HG02885 (cell line): ENCODE measurements at regions not wholly inside any gene's neighbourhood (a gene's known extent, or its start where the extent isn't known, plus 50 kb on each side); places are given as distances from the start of the nearest gene placed in this dataset.
"Not testable (repeated sequence)": the region's sequence is repeated elsewhere in the genome, so short reads cannot be mapped to it uniquely, and the experiment has no call there.

Experiments used
- ATAC-seq: cut with Tn5 transposase; IDR thresholded peaks from one replicate; pipeline ENCODE4 v1.9.1; 2021; ENCODE audit warnings: mild to moderate bottlenecking; ENCODE audit not compliant: unreplicated experiment, poor library complexity

DNA sequence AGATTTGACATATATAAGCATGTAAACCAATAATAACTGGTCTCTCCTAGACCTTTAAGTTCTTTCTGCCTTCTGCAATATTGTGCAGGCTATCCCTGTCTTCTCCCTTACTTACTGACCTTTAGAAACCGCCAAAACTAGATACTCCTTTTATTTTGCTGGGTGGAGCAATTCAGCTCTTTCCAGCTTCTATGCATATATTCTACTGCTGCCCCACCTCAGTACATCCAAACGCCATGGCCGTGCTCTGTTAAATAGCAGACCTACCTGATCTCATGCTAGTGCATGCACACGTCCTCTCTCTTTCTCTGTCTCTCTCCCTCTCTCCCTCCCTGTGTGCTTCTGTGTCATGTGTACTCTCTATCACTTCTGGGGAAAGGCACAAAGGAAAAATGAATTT, 76.7 kb upstream of the CAPRIN1 start:
- ATAC-seq, result no peak

DNA sequence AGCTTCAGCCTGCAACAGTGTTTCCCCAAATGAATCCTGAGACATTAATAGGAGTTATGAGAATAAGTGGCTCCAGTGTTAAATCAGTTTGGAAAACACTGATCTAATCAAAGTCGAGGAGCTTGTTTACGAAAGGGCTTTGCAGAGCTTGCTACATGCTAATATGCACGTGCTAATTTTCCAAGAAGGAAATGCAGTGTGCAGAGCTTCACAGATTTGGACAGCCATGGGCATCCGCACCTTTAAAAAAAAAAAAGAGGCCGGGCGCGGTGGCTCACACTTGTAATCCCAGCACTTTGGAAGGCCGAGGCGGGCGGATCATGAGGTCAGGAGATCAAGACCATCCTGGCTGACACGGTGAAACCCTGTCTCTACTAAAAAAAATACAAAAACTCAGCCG, 79.7 kb upstream of the LMO2 start:
- ATAC-seq, result not testable (repeated sequence)

DNA sequence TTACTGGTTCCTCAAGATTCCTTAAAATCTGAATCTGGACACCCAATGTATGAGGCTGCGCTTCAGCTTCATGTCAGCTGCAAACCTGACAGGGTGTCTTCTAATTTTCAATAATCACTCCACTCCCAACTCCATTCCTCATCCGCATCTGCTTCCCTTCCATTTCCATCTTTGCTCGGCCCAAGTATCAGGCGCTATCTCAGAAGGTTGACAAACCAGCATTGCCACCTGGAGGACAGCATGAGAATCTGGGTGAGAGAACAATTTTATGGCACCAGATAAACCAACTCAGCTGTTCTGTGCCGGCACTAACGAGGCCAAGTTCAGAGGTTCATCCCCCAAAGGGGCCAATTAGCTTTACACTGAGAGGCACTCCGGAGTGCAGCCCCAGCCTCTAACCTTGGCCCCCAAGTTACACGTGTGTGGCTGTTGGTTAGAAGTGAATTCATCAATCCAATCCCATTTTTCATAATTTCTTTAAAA, 79.1 kb upstream of the LMO2 start:
- ATAC-seq, result peak; percentile 64

DNA sequence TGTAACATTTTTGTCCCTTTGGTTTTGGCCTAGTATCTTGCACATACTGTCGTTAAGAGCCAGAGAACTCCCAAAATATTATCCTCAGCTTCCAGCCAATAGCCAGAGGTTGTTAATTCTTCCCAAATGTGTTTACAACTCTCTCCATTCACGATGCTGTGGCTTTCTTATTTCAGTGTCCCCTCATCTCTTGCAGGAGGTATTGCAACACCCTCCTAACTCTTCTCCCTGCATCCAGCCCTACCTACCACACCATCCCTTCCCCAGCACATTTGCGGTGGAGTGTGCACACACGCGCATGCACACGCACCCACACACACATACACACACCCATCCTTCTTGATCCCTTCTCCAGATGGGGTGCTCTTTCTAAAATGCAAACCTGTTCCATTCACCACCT, 75.6 kb upstream of the LMO2 start:
- ATAC-seq, result no peak

DNA sequence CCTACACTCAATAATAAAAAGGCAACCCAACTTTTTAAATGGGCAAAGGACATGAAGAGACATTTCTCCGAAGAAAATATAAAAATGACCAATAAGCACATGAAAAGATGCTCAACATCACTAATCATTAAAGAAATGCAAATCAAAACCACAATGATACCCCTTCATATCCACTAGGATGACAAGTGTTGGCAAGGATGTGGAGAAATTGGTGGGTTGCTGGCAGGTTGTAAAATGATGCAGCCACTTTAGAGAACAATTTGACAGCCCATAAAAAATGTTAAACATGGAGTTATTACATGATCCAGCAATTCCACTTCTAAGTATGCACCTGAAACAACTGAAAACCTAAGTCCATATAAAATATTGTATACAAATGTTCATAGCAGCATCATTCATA, 73.2 kb upstream of the LMO2 start:
- no peak for ATAC-seq

DNA sequence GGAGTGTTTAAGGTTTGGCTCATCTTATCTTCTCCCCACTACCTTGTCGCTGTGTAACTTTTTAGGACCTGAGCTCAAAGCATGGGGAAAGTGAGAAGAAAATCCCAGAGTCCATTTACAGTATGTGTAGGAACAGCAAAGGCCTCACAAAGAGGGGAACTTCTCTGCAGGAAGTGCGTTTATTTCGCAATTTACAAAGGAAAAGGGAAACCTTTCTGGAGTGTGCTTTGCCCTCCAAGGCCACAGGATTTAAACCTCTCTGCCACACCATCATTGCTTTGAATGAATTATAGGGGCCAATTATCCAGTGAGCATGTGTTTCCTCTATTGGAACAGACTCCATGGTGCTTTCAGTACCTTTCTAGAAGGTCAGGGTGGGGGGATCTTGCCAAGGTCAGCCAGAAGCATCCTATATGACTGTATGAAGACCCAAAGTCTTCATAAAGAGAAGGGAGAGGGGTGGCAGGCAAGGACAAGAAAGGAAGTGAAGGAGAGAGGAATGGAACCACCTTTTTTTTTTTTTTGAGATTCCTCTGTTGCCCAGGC, 68.1 kb upstream of the LMO2 start:
- ATAC-seq, result no peak

DNA sequence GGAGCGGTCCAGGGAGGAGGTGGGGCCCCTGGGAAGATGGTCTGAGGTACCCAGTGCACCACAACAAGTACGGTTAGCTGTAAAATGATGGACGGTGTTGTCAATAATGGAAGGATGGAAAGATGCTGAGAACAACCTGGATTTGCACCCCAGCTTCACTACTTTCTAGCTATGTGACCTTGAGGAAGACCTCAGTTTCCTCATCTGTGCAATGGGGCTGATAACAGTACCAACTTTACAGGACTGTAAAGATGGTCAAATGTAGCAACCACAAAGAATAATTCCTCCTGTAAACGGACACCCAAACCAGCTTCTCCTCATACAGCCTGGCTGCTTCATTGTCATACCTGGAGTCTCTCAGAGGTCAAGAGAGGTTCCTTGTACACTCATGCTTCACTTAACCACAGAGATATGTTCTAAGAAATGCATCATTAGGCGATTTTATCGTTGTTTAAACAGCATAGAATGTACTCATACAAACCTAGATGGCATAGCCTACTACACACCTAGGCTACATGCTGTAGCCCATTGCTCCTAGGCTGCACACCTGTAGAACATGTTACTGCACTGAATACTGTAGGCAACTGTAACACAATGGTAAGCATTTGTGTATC, 65.5 kb upstream of the LMO2 start:
- ATAC-seq, result no peak

DNA sequence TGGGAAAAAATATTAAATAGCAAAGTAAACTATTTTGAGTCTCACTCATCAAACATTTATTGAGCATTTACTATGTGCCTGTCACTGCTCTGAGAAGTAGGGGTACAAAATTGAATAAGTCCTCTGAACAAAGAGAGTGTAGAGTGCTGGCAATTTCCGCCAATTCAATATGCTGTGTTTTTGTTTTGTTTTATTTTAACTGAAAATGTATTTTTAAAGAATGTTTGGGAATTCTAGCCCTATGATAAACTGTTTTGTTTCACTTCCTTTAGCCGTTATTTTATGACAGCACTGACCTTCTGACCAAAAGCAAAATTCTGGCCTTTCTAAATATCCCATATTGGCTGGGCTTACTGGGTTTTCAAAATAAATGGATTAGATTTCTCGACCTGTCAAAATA, 64.7 kb upstream of the LMO2 start:
- ATAC-seq, result no peak

DNA sequence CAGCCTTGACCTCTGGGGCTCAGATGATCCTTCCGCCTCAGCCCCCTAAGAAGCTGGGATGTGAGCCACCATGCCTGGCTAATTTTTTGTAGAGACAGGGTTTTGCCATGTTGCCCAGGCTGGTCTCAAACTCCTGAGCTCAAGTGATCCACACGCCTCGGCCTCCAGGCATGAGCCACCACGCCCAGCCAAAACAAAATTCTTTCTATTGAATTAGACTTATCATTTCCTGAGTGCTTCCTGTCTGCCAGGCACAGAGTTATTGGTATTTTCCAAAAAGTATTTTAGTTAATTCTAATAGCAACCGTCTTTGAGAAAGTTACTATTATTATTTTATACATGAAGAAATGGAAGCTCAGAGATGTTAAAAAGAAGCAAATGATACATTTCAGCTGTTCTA, 61.4 kb upstream of the LMO2 start:
- no peak for ATAC-seq

DNA sequence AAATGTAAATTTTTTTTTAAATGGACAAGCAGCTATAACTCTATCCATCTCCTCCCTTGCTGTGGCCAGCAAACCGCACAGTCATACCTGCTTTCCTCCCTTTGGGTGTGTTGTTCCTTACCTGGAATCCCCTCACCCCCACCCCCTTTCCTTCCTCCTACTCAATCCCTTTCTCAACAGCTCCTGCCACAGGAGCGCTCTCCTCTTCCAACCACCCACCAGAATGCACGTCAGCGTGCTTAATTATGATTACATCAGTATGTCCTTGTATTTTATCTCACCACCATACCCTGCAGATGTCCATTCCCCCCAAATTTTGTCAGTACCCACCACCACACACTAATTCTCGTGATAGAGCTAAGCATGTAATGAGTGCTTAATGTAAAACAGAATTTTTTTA, 60.9 kb upstream of the LMO2 start:
- no peak for ATAC-seq

DNA sequence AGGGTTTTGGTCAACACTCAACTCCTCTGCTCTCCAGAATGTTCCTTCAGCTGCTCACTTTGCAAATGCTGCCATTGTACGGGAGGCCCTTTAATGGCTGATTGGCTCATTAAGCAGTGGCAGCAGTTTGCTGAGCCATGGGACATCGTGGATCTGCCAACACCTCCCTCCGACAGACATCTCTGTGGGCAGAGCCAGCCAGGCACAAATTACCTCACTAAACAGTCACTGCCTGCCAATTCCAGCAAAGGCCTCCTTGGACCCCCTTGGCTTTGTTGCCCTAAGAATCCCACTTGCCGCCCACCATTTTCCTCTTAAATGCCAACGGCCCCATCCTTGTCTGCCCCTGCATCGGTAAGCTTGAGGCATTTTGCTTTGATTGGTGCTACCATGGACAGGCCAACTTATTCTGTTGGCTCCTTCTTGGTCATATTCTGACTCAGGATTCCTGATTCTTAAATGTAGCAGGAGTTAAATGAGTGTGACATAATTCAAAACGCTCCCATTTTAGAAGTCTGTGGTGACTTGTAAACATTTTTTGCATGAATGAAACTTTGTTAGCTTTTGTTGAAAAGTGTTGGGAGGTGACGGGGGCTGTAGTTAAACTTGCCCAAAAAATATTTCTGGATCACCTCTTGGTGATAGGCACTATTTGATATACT, 57.5 kb upstream of the LMO2 start:
- peak; percentile 43 for ATAC-seq

DNA sequence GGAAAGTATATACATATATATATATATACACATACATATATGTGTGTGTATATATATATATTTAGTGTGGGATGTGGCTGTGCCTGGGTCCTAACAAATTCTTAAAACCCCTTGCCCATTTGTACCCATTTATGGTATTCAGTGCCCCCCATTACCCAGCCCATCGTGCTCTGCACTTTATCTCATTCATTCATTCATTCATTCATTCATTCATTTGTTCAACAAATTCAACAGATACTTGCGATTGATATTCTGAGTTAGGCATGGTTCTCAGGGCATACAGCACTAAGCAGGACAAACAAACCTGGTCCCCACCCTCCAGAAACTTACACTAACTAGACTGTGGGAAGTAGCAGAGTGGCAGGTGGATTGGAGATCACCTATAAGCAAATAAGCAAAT, 56.6 kb upstream of the LMO2 start:
- no peak for ATAC-seq

DNA sequence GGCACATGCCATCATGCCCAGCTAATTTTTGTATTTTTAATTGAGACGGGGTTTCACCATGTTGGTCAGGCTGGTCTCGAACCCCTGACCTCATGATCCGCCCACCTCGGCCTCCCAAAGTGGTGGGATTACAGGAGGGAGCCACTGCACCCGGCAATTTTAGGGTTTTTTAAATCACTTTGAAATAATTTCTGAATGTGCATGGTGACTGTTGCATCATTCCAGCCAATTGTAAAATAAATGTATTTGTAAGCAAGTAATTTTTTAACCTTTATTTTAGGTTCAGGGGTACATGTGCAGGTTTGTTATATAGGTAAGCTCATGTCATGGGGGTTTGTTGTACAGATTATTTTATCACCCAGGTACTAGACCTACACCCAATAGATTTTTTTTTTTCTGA, 56.0 kb upstream of the LMO2 start:
- ATAC-seq, result not testable (repeated sequence)

DNA sequence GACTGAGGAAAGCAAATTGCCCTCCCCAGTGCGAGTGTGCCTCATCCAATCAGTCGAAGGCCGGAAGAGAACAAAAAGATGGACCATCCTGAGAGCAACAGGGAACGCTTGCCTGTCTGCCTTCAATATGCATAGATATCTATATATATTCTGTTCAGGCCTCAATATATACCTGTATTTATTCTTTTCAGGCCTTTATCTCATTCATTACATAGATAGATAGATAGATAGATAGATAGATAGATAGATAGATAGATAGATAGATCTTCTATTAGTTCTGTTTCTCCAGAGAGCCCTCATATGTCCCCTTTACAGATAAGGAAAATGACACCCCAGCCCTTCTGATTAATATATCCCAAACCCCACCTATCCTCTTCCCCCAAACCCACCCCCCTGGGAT, 55.1 kb upstream of the LMO2 start:
- no peak for ATAC-seq

DNA sequence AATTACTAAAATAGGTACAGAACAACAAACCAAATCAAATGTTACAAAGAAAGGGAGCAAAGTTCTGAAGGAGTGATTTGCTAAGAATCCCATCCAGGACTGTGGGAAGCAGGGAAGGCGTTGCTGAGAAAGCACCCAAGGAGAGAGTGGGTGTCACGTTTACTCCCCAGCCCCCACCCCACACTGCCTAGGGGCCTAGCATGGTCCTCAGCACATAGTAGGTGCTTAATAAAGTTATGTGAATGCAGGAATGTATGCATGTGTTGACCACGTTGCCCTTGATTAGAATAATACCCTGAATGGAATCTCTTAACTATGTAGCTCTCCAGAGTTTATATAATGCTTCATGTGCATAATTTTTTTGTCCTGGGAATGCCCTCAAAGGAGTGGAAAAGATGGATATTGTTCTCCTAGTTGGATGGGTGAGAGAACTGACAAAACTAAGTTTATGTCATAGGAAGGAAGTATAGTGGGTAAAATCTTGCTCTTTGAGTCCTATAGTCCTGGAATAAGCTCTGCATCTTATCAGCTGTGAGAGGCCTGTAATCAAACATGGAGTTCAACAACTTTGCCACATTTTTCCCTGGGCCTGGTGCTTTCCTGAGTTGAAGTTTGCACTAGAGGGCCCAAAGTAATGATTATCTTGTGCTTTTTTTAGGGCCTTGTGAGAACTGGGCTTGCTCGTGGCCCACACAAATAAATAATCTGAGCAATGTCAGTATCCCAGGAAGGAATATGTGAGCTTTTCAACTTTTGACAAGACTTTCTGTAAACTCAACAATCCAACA, 53.8 kb upstream of the LMO2 start:
- ATAC-seq, result no peak

DNA sequence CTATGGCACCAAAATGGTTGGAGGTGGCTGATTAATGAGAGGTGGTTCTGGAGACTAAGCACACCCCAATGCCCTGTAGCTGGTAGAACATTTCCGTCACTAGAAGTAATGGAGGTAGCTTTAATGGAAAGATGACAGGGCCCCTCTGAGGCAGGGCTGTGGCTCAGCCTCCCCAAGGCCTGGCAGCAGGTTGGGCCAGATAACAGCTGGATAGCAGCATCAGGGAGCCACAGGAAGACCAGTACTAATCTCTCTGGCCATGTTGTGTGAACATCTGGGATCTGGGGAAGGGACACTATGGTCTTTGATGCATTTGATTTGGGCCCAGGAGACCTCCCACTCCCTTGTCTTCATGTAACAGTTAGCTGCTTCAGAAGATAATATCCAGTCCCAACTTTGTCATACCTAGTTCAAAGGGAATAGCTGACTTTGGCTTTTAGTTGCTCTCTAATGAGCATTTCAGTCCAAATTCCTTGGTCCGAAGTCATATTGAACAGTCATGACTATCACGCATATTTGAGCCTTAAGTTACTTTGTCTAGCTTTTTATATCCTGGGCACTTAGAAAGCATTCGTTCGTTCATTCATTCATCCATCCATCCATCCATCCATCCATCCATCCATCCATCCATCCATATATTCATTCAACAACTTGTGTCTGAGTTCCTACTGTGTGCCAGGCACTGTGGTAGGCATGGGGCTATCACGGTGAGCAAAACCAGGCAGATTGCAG, 53.0 kb upstream of the LMO2 start:
- ATAC-seq, result no peak

DNA sequence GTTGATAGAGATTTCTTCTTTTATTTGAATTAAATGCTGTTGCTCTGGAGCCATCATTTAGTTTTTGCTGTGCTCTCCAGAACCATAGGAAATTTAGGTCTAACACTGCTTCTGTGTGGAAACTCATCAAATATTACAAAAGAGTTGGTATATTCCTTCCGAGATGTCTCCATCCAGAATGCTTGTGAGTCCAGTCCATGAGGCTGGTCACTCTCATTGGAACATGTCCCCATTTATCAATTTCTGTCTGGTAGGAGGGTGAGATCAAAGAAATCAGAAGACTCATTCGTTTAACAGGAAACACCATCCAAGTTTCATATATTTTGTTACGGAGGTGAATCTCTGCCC, 52.4 kb upstream of the LMO2 start:
- ATAC-seq, result no peak

DNA sequence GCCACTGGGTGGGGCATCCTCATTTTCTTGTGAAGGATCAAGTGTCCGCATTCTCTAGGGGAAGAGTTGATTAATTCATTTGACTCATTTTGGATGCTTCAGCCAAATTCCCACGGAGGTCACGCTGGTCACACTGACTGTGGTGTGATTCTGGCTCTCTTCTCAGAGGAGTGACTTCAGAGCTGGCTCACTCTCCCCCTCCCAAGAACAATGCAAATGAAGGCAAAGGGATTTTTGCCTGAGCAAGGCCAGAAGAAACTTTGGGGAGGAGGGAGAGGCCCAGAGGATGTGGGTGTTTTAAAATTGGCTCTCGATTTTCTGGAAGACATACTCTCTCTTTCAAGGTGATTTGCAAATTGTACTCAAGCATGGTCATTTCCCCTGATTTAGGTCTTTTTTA, 51.1 kb upstream of the LMO2 start:
- peak; percentile 61 for ATAC-seq

DNA sequence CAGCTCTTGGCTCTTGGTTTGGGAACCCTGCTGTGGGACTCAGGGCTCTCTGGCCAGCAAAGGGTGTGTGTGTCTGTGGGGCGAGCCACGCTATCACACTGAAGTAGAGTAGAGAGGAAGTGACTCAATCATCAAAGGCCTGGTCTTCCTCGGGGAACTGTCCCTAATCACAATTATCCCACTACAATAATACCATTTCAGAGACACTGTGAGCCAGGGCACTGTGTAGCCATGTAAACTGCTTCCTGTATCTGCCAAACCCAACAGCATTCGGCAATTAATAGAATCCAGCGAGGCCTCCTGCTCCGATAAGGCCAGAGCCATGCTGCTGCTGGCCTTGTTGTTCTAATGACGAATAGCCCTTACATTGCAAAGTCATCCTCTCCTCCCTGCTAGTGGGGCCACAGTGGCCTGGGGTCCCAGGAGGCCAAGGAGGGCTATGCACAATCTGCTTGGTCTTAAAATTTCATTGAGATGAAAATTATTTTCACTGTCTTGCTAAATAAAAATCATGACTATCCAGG, 49.8 kb upstream of the LMO2 start:
- peak; percentile 54 for ATAC-seq
